Activated naive CD4-positive, alpha-beta T cell treated with anti-CD3 and anti-CD28 coated beads, Interleukin-2, amount 50 U/mL, for 16 hours (primary cell): ENCODE measurements at regions not wholly inside any gene's neighbourhood (a gene's known extent, or its start where the extent isn't known, plus 50 kb on each side); places are given as distances from the start of the nearest gene placed in this dataset.

Source experiments
- DNase-seq: peaks from one replicate; pipeline ENCODE4 v3.0.0-alpha.2; 2020

DNA sequence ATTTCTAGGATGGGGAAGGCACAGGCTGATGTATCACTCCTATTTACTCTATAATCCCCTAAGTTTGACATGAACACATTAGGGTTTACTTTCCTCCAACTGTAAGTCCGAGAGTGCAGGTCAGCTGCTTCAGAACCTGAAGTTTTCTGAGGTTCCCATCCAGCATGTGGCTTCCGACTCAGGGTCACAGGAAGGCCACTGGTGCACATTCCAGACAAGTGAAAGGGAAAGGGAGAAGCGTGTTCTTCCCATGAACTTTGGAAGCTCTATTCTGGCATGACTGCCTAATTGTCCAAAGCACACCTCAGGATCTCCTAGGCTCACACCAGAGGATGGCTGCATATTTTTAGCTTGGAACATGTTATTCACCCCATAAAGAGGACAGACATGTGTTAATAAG is 602.6 kb downstream of the SEMA5A start:
- DNase-seq, result no peak

DNA sequence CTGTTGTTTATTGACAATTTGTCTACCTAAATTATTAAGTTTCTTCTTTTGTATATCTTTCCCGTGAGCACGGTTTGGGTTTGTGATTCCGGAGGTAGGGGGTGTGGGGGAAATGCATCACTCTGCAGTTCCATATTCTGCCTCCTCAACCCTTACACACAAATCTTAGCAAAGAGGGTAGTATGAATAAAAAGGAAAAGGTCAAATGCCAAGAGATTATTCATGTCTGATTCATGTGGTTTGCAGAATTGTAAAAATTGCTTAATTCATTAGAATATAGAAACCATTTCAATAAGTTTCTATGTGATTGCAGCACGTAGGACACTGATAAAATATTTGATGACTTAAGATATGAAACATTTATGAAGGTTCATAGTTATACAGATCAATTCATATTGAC is 601.9 kb downstream of the SEMA5A start:
- no peak for DNase-seq

DNA sequence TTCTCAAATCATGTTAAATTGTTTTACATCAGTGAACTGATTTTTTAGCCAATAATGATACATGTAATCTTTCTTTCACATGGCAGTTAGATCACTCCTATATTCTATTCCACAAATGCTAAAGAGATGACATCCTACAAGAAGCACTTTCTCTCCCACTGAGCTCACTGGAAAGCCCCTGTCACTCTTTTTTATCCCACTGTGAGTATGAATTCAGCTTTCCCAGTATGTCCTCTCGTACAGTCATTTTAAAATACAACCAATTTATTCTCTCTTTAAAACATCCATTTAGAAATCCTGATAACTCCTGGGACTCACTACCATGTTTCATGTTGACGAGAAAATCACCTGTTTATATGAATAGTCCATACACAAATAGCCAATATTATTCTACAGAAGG is 599.9 kb downstream of the SEMA5A start:
- no peak for DNase-seq

DNA sequence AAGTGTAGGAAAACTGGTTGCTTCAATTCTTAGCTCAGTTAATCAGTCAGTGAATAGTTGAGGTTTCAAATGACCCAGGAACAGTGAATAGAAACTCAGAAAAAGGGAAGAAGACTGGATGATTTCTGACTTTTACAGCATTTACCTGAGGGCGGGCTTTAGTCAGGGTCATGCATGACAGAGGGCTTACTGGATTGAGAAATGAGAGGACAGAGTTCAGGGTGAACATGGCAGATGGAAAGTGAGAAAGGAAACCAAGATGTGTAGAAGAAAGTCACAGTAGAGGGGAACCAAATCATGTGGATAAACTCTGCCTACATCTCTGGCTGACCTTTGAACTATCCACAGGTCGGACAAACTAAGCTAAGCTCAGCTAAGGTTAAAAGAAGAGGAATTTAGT is 596.0 kb downstream of the SEMA5A start:
- no peak for DNase-seq

DNA sequence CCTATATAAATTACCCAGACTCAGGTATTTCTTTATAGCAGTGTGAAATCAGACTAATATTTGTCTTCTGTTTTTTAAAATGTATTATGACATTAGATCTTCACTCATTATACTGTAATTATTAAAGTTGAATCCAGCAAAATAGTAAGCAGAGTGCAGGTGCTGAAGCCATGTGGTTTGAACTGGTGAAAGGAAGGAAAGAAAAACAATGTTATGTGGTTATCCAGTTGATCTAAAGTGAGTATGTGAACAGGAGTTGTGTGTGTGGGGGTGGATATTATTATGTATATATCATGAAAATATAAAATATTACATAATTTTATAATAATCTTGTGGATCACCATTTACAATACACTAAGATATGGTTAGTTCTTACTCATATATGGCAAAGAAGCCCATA is 593.7 kb downstream of the SEMA5A start:
- DNase-seq, result no peak

DNA sequence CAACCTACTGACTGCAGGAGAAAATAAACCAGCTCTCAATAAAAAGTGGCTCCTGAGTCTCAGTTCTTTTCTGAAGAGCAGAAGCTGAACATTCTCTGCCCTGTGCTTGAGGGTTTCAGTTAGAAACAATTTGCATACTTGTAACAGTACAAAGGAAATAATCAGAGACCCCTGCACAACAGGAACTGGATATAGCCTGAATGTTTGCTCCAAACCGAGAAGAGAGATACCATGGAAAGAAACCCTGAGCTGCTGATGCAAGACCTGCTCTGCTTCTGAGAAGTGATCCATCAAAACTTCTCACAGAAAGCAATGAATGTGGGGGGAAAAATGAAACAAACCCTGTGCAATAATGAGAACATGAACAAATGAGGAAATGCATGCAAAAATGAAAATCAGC is 592.9 kb downstream of the SEMA5A start:
- no peak for DNase-seq

DNA sequence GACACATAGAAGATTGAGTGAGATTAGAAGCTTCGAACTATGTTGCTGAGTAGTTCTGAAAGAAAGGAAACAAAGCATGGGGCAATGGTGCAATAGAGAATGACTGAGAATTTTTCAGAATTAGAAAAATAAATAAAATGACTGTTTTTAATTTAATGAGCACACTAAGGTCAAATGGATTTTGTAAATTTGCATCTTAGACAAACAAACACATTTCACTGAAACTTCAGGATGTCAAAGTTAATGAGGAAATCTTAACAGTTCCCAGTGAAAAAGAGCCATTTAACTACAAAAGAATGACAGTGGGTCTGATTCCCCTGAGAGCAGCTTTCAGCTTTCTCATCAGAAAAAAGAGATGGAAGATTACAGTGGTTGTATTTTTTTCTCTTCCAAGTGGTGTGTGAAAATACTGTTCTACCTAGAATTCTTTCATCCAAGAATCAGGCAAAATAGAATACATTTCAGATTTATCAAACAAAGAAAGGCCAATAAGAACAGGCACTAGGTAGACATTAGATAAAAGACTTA is 591.9 kb downstream of the SEMA5A start:
- no peak for DNase-seq

DNA sequence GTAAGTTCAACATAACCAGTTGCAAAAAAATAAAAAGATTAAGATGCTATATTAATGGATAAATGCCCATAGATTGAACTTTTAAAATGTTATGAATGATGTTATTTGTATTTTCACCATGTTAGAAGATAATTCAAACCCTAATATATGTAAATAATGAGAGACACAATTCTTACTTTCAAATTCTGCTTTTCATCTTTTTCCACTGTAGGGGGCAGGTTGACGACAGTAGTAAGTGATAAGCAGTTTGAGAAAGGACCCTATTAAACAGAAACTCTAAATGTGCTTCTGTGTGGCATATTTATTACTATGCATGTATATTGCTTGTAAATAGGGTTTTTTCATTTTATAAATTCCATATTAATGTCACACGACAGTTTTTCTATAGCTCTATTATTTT is 591.1 kb downstream of the SEMA5A start:
- no peak for DNase-seq

DNA sequence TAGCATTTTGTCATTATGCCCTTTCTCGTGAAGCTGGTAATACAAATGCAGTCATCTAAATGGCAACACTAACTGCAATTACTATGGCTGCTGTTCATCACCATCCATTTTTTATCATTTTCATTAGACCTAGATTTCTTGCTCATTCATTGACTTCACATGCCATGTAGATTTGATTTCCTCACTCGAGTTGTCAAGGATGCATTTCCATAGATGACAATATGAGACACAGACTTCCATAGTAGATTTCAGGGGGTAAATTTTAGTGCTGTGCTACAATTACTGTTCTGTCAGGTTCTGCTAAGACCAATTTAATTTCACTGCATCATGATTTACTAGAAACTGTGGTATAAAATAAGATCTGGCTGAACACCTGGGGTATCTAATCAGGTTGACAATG is 589.2 kb downstream of the SEMA5A start:
- DNase-seq, result no peak

DNA sequence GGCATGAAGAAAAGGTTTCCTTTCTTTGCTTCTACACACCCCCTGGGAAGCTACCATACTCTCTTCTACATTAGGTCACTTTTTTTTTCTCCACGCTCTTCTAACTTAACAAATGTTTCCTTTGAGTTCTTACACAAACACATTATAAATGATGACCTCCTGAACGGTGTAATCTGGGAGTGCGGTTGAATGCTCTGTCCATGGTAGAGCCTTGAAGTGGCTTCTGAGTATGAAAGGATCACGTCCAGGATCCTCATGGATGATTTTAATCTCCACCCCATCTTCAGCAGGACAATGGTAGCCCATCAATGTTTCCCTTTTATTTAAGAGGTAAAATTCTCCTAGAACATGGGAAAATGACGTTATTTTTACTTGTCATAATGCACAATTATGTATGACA is 587.3 kb downstream of the SEMA5A start:
- no peak for DNase-seq

DNA sequence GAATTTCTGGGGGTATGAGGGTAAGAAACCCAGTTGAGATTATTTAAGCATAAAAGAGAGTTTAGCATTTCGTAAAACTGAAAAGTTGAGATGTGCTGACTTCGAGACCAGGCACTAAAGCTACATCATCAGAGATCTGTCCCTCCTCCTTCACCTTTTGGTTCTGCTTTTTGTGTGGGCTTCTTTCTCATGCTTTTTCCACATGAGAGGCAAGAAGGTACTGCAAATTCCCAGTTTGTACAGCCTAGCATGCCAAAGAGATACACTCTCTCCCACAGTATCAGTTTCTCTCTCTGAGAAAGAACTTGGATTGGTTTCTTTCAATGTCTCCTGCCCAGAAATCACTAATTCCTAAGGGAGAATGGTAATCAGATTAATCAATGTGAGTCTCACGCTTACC is 584.7 kb downstream of the SEMA5A start:
- no peak for DNase-seq

DNA sequence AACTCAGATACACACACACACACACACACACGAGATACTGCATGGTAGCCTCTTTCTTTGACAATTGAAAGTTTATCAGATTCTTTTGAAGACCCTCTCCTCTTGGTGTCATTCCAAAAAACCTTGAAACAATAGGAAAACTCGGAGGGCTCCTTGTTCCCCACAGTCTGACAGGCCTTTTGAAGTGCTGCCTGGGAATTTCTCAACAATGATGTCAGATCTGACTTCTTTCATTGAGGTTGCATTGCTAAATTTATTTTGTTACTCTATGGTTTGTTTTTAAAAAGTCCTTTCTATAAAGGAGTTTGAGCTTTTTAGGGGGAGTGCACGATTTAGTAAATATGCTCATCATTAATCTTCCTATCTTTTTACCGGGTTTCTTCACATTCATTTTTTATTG is 583.9 kb downstream of the SEMA5A start:
- DNase-seq, result no peak

DNA sequence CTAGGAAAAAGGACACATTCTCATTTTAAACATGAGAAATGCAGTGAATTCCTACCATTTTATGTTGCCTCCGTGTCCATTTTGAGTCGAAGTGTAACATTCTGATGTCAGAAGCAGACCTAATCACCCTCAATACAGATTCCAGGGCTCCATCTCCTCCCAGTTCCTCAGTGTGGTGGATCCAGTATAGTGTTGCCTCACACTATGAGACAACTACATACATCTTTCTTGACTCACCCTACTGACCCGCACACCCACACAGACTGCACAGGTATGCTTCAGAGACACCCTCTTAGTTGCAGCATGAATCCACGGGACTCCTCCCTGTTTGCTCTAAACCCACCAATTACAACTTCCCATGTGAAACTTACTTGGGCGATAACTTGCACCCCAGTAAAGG is 564.9 kb downstream of the SEMA5A start:
- DNase-seq, result no peak

DNA sequence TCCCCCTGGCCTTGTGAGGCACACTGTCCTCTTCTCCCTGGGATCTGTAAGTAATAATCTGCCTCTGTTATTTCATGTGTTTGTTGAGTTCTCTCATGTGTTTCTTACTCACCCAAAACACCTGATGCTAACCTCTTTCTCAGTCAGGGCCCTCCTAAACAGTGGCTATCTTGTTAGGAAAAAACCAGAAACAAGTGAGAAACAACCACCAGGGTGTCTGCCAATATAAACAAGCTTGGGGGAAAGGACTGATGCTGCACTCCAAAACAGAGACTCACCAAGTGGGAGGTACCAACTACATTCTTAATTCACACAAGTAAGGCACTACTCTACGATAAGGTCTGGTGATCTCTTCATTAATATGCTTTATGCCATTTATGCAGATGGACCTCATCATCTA is 564.4 kb downstream of the SEMA5A start:
- DNase-seq, result no peak

DNA sequence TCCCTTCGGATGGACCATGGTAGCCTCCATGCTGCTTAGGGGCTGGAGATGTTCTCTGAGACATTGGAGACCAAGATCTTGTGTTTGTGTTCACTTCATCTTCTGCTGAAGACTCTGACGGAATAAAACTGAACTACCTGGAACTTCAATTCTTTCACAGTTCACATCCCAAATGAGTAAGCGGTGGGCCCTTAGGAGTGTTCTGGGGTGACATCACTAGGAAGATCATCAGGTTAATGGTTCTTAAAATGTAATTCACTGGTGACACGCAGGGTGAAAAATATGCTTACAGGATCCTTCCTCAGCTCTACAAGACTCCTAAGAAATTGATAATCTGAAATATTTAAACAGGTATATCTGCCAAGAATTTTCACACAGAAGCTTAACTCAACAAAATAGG is 561.5 kb downstream of the SEMA5A start:
- DNase-seq, result no peak
